ENCODE measurements at regions not wholly inside any gene's neighbourhood (a gene's known extent, or its start where the extent isn't known, plus 50 kb on each side); places are given as distances from the start of the nearest gene placed in this dataset.
"Not testable (repeated sequence)": the region's sequence is repeated elsewhere in the genome, so short reads cannot be mapped to it uniquely, and the experiment has no call there.

GRCh38 chr12:25382311-25383106 lies 131.8 kb upstream of the KRAS start:
- DNase-seq, result no peak

DNA sequence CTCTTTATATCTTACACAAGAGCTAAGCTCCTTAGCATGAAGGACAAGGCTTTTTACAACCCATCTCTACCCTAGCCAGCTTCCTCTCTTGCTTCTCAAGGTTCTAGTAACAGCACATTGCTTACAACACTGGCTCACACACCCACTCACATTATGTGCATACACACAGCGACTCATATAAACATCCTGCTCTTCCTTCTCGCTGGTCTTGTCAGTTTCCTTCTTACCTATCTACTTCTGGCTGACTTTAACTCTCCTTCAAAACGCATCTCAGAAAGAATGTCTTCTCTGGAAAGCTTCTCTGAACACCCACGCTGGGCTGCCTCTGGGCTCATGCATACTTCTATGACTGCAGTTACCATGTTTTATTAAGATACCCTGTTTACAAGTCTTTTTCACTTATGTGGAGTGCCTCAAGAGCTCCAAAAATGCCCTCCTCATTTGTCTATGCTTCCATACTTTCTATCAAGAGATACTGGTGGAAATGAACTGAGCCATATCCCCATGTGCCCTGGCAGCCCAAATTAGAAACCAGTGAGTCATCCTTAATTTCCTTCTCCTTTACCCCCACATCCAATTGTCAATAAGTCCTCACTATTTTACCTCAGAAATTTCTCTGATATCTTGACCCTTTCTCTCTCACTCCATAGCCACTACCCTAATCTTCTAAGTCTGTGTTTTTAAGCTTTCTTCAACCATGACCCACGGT lies 126.9 kb upstream of the KRAS start:
- peak; percentile 46 for DNase-seq

DNA sequence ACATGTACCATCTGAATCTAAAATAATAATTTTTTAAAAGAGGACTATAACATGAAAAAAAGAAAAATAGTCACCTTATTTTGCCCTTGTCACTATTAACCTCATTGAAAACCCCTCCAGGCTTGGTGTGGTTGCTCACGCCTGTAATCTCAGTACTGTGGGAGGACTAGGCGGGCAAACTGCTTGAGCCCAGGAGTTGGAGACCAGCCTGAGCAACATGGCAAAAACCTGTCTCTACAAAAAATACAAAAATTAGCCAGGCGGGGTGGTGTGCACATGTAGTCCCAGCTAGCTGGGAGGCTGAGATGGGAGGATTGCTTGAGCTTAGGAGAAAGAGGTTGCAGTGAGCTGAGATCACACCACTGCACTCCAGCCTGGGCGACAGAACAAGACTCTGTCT lies 126.3 kb upstream of the KRAS start:
- DNase-seq, result no peak

DNA sequence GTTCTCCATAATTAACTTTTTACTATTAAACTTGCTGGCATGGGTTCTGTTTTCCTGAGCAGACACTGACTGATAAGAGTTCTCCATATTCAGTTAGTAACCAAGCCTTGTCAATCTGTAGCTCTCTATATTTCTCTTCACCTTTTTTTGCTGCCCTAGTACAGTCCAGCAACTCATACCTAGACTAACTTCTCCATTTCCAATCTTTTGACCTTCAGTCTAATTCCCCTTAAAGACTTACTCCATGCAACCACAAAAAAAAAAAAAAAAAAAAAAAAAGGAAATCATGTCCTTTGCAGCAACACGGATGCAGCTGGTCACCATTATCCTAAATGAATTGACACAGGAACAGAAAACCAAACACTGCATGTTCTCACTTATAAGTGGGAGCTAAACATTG lies 125.7 kb upstream of the KRAS start:
- no peak for DNase-seq

GRCh38 chr12:25372969-25373817 lies 122.5 kb upstream of the KRAS start:
- no peak for DNase-seq

GRCh38 chr12:25372002-25372401 lies 121.3 kb upstream of the KRAS start:
- no peak for DNase-seq

DNA sequence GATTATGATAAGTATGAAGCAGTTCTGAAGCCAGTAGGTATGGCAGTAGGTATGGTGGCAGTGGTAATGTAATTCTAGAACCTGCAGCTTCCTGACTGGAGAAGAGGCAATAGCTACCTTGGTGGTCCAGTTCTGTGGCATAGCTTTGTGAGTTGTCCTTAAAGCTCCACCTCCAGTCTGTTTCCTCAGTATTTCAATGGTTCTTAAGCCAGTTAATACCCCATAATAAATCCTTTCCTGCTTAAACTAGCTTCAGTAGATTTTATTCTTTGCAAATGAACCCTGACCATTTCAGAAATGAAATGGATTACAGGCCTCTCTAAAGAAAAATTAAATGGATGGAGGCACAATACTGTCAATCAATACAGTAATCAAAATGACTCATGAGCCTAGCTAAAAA lies 117.8 kb upstream of the KRAS start:
- no peak for DNase-seq

GRCh38 chr12:25366122-25366521 lies 115.4 kb upstream of the KRAS start:
- no peak for DNase-seq

GRCh38 chr12:25365340-25365730 lies 114.6 kb upstream of the KRAS start:
- no peak for DNase-seq

- no peak for DNase-seq
Observed at GRCh38 chr12:25364529-25365339, 114.0 kb upstream of the KRAS start.

- no peak for DNase-seq
Observed at GRCh38 chr12:25362646-25363045, 111.9 kb upstream of the KRAS start.

GRCh38 chr12:25361511-25361910 lies 110.8 kb upstream of the KRAS start:
- no peak for DNase-seq

DNA sequence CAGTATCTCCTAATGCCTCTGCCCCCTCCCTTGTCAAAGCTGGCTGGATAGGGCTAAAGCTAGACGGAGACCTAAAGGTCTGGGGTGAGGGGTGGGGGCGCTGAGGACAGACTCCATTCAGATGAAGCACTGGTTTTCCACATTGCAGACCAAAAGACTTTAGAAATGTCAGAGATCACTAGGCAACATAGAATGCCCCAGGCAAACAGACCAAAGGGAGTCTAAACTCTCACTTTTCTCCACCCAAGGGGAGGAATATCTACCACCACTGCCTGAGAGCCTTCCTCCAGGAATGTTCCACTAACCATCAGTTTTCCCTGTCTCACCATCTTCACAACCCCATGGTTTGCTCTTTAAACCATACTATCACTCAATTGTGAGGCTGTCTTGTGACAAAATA lies 106.9 kb upstream of the KRAS start:
- DNase-seq, result no peak

- not testable (repeated sequence) for DNase-seq
Observed at GRCh38 chr12:25352942-25353341, 102.2 kb upstream of the KRAS start.

DNA sequence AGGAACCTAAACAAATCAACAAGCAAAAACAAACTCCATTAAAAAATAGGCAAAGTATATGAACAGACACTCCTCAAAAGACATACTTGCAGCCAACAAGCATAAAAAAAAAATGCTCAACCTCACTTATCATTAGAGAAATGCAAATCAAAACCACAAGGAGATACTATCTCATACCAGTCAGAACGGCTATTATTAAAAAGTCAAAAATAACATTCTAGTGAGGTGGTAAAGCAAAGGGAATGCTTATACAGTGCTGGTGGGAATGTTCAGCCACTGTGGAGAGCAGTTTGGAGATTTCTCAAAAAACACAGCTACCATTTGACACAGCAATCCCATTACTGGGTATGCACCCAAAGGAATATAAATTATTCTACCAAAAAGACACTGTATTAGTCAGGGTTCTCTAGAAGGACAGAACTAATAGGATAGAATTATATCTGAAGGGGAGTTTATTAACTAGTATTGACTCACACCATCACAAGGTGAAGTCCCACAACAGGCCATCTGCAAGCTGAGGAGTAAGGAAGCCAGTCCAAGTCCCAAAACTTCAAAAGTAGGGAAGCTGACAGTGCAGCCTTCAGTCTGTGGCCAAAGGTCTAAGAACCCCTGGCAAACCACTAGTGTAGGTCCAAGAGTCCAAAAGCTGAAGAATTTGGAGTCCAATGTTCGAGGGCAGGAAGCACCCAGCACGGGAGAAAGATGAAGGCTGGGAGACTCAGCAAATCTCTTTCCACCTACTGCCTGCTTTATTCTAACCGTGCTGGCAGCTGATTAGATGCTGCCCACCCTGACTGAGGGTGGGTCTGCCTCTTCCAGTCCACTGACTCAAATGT lies 101.6 kb upstream of the KRAS start:
- peak; percentile 40 for DNase-seq

GRCh38 chr12:25348593-25348895 lies 97.8 kb upstream of the KRAS start:
- no peak for DNase-seq

DNA sequence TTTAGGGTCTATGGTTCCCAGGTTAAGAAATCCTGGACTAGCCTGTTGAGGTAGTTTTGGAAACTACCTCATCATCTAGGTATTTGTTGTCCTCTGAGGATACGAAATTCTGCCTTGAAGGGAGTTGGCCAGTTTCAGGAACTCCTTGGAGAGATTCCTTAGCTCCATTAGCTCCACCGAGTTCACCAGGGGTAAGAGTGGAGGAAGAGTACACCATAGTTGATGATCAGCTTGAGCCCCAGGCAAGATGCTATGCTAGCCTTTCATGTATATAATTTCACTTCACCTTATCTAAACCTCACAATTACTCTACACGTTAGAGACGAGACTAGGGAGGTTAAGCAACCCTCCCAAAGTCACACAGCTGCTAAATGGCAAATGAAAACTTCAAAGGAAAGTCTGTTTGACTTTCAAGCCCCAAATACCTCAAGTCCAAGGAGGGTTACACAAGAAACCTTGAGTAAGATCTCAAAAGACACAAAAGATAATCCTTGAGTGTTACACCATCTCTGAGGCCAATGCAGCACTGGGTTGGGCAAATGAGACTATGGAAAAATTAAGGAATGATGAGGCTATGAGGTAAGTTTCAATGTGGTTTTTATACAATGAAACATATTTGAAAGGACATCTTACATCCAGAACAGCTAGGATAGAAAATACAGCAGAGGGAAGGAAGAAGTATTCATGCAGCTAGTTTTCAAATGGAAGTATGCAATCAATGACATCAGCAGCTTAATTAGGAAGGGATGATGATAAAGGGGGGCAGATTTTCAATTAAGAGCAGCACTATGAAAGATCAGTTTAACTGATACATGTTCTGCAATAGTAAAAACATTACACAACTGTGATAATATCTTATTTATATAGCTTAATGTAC lies 97.2 kb upstream of the KRAS start:
- peak; percentile 83 for DNase-seq

DNA sequence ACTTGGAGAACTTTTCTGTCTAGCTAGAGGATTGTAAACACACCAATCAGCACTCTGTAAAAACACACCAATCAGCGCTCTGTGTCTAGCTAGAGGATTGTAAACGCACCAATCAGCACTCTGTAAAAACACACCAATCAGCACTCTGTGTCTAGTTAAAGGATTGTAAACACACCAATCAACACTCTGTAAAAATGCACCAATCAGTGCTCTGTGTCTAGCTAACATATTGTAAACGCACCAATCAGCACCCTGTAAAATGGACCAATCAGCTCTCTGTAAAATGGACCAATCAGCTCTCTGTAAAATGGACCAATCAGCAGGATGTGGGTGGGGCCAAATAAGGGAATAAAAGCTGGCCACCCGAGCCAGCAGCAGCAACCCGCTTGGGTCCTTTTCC lies 91.1 kb upstream of the KRAS start:
- DNase-seq, result not testable (repeated sequence)

DNA sequence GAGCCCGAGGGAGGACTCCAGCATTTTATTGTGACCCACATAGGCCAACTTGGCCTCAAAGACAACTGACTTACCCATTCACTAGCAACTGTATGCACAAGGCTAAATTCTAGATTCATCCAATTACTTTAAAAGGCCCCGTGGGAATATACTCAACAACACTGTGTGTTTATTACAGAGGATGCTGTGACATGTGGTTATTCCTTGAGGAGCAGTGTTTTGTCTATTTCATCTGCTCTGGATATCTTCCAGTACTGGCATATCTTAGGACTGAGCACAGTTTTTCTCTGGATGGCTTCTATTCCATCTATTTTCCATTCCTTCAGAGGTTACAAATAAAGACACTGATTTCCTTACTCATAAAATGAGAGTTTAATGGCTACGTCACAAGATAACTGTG lies 87.2 kb upstream of the KRAS start:
- no peak for DNase-seq

DNA sequence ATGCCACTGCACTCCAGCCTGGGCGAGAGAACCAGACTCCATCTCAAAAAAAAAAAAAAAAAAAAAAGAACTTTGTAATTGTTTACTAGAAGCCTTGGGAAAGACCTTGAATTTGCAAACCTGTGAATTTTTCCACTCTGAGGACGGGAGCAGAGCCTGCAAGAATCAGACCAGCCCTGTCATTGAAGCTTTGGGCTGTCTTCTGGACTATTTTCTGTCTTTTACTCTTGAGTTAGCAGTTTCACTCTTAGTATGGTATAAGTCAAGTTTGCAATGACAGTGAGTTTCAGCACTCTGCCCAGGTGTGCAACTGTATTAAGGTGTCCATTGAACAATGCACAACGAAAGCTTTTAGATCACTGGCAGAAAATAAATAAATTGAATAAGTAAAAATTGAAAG lies 81.4 kb upstream of the KRAS start:
- DNase-seq, result no peak
